Medulla oblongata (tissue), 1 donor: ENCODE measurements at regions not wholly inside any gene's neighbourhood (a gene's known extent, or its start where the extent isn't known, plus 50 kb on each side); places are given as distances from the start of the nearest gene placed in this dataset.
"Not testable (repeated sequence)": the region's sequence is repeated elsewhere in the genome, so short reads cannot be mapped to it uniquely, and the experiment has no call there.

ENCODE experiments used
- DNase-seq: peaks from one replicate; pipeline ENCODE4 v3.0.0-alpha.2; 2015; ENCODE audit errors: extremely low spot score

DNA sequence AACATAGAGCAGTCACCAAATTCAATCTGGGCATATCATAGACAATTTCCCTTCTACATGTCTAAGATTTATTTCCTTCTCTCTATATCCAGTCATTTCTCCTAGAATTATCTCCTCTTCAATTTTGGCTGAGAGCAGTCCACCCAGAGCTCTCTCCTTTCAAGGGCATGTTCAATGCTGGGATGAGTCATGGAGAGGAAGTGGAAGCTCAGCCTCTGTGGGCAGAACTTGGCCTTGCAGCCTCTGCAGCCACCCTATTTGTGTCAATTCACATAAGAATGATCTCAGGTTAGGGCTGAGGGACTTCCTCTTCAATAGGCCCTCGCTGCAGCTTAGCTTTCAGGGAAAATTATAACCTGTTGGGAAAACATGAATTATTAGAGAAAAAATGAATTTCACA lies 560.8 kb downstream of the POM121L12 start:
- no peak for DNase-seq

DNA sequence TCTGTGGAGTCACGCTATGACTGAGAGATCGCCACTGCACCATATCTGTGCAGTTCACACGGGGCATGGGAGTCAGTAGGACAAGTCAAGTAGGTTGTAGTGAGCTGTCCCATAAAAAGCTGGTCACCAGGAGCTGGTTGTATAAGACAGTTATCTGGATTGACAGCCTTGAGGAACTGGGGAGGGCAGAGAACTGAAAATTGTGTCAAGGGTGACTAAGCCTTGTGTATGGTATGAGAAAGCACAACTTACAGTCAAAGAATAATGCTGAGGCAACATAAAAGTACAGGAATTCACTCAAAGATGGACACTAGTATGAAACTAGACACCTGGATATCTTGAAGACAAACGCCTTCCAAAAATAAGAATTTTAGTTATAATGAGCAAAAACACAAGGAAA lies 564.9 kb downstream of the POM121L12 start:
- no peak for DNase-seq

DNA sequence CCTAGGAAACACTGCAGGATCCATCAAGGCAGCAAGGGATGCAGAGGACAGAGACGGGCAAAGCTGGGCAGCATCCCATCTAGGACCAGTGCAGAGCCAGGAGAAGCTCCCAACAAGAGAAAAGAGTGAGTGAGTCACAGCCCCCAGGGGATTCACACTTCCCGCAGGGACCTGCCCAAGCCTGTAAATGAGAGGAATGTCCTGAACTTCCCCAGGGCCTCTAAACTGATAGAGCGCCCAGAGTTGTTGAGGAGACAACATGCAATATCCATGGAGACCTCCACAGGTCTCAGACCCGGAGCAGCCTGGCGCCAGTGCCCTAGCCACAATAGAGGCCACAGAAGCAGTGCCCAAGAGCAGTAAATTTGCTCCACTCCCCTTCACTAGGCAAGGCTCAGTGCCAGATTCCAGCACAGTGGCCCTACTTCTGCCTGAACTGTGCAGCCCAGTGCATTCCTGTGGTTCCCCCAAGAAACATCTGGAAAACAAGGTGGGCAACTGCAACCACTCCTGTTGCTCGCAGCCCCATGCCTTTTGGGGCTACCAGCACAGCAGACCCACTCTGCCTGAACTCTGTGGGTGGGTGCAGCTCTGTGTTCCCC lies 567.5 kb downstream of the POM121L12 start:
- DNase-seq: no peak

DNA sequence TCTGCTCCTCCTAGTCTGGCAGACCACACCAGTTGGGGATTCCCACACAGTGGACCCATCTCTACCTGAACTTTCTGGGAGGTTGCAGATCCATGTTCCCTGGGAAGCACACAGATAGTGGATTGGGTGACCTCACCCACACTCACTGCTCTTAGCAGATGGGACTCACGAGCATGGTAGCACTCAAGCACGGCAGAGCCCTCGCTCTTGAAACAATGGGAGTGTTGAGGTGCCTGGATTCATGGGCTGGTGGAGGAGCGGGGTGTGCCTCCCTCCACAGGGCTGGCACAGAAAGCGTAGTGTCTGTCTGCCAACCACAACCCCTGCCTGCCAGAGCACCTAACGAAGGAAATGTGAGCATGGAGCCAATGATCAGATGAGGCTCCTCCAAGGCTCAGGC lies 568.0 kb downstream of the POM121L12 start:
- DNase-seq: no peak

DNA sequence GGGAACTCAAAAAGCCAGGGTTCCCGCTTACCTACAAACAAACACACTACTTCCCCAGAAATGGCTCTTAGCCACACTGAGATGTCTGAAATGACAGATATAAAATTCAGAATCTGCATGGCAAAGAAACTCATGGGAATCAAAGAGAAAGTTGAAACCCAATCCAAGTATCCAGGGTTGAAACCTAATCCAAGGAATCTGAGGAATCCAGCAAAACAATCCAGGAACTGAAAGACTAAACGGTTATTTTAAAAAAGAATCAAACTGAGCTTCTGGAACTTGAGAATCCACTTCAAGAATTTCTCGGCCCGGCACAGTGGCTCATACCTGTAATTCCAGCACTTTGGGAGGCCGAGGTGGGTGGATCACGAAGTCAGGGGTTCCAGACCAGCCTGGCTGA lies 568.8 kb downstream of the POM121L12 start:
- DNase-seq: no peak

DNA sequence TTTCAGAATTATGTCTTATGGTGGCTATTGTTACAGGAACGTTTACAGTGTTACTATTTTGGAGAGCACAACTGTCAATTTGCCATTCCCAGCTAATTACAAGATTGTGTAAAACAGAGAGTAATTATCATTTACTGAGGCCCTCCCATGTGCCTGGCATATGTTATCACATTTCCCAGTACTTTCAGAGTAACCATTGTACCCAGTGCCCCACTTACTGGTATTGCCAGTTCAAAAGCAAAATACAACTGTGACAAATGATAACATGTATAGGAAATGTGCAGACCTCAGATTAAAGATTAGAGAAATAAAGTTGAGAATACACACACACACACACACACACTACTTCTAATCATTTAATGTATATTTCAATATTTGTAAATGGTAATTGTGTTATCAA lies 572.5 kb downstream of the POM121L12 start:
- DNase-seq: no peak

DNA sequence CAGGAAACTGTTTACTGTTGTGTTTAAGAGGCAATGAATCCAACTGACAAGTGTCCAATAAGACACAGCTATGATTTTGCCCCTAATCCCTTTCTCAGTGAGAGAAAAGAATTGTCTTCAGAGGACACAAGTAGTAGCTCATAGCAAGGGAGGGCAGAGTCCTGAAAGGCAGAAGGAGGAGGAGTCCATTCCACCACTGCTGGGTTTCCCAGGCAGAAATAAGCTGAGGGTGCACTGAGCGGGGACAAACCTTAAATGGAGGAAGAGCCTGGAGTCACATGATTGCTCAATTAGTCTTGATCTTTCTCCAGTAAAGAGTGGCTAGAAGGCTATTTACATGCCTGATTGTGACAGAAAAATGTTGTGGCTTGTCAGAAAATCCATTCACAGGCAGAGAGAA lies 573.8 kb downstream of the POM121L12 start:
- DNase-seq: no peak

DNA sequence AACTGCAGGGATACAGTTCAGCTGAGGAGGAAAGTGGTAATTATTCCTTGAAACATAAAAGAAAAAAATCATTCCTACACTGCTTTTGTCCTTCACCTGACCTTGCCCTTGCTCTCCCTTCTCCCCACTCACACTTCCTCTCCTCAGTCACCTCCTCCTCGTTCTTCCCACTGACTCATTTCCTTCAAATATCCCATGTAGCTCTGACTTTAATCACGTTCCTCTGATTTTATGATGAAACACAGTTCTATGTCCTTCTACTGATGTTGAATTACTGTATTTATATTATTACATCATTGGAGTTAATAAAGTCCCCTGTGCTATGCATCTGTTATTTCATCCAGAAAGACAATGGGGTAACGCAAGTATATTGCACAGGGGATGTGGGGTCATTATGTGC lies 575.6 kb downstream of the POM121L12 start:
- DNase-seq: no peak

DNA sequence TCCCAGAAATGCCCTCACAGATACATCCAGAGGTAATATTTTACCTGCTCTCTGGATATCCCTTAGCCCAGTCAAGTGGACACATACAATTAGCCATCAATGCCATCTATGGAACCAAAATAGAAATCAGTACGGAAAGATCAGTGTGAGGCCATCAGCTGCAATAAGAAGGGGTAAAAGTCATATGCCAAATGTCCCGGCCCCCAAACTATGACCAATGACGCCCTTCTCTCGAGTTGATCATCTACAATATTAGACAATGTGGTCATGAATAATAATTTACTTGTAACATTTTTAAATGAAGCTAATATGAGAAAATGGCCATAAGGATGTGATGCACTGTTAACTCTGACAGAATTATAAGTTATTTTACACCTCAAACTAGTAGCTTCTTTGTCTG lies 588.9 kb downstream of the POM121L12 start:
- no peak for DNase-seq

DNA sequence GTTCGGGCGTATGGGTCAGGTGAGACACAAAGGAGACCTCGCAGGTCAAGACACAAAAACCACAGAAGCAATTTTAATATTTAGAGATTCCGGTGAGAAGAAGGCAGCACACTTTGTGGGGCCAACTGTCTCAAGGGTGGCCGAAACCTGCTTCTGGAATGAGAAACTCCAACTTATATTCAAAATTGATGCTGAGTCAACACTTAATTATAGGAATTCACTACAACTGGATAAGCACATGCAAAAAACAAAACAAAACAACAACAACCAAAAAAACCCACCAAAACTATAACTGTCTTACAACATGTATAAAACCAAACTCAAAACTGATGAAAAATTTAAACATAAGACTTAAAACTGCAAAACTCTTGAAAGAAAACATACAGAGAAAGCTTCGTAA lies 593.3 kb downstream of the POM121L12 start:
- DNase-seq: no peak

DNA sequence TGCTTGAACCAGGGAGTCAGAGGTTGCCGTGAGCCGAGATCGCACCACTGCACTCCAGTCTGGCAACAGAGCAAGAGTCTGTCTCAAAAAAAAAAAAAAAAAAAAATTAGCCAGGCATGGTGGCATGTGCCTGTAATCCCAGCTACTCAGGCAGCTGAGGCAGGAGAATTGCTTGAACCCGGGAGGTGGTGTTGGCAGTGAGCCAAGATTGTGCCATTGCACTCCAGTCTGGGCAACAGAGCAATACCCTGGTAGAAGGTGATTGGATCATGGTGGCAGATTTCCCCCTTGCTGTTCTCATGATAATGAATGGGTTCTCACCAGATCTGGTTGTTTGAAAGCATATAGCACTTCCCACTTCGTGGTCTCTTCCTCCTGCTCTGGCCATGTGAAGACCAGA lies 599.8 kb downstream of the POM121L12 start:
- DNase-seq: not testable (repeated sequence)

DNA sequence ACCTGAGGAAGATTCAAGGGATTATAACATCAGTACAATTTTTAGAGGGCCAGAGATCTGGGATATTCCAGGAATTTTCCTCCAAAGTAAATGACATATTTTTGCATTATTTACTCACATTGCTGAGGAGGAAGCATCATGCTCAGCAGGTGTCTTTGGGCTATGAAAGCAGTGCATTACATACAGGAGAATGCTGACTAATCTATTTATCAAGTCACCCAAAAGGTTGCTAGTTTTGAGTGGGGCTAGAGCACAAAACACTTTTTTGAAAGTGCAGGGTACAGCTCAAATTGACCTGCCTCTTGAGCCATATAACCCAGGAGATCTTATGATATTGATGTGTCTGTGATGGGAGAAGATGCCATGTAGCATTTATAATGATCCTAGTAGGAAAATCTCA lies 603.1 kb downstream of the POM121L12 start:
- no peak for DNase-seq

DNA sequence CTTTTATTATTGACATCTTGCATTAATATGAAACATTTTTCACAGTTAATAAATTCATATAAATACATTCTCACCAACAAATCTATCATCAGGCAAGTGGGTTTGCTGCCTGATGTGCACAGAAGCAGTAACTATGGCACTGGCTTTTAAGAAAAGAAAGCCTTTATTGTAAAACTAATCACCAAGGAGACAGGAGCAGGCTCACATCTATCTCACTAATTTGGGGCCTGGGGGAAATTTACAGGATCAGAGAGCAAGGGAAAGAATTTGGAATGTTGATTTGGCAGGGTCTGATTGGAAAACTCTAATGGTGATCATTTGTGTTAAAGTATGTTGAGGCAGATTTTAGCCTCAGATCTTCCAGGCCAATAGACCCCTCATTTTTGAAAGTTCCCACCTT lies 605.7 kb downstream of the POM121L12 start:
- DNase-seq: no peak

DNA sequence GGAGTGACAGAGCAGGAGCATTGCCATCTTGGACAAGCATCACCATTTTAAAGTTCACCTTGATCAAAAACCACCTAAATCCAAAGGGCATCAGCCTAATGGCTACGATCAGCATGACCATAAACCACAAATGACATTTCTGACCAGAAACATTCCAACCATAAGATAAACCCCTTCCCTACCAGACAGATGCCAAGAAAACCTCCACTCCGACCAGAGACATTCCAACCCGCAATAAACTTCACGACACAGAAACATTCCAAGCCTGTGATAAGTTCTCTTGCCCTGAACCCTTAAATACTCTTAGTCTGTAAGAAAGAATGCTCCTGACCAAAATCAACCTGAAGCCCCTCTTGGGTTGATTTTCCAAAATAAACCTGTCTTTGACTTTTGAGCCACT lies 606.9 kb downstream of the POM121L12 start:
- no peak for DNase-seq

DNA sequence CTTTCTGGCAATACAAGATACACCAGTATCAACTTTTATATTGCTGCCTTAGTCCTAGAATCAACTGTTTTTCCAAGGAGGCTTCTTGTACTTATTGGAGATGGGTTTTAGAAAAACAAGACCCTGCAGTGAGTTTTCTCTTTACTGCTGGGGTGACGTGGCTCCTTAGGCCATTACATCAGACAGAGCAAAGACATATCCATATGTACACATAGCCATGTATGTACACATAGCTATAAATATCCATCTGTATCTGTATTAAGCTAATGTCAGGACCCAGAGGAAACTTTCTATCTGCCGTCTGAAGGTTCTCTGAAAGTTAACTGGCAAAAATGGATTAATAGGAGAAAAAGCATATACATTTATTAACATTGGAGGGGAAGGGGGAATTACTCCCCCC lies 607.4 kb downstream of the POM121L12 start:
- no peak for DNase-seq

DNA sequence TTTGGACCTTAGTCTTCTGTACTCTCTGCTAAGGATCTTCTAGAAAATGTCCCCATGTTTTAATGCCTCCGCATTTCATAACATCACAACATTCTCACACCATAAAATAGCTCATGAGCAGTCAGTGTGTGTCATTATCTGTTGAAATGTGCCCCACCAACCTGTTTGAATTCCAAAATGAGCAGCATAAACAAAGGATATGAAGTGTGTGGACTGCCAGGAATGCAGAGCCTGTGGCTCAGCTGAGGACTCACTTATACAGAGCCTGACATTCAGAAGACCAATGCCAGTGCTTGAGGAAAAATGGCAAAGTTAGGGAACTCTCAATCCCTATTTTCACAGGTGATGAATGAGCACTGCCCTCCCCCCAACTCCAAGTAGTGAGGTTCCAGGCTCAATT lies 621.4 kb downstream of the POM121L12 start:
- DNase-seq: no peak

DNA sequence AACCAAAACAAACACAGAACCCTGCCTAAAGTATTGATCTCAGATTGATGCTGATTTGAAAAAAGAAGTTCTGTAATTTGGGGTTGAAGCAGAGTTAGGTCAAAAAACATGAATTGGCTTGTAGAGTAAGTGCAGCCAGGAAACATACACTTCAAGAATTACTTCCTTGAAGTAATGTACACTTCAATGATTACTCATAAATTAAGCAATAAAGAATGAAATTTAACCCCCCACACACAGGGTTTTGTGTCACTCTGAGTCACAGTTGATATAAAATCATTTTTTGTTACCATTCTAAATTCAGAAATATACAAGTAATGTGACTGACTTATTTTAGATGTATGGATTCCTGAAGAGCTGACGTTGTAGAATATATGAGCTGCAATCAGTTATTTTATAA lies 622.2 kb downstream of the POM121L12 start:
- DNase-seq: no peak

DNA sequence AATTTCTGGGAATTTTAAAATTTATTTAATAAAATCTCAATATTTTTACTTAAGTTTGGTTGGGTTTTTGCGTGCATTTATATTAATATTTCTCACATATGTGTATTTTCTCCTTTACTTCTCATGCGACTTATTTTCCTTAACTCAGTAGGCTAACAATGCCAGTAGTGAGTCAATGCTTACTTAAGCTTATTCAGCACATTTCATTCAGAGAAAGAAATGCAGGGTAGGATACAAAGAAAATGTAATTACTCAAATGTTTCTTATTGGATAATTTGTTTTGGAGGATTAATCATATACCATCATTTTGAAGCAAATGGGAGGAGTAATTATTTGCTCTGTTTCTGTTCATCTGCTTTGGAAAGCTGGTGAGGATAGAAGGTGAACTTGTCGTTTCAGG lies 623.5 kb downstream of the POM121L12 start:
- no peak for DNase-seq

DNA sequence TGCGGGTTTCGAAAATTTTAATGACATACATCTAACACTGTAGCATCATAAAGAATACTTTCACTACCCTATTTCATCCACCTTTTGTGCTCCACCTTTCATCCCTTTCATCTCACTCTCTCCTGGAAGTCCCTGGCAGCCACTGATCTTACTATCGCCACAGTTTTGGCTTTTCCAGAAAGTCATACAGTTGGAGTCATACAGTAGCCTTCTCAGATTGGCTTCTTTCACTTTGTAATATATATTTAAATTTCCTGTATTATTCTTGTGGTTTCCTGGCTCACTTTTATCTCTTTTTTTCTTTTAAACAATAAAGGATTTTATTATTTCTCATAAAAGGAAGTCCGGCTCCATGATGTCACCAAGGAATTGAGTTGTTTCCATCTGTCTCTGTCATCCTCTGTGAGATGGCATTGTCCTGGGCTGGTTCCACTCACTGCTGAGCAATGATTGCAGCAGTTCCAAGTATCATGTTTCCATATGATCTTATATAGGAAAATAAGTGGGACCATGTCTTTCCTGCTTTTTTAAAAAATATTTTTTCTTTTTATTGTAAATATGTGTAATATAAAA lies 626.3 kb downstream of the POM121L12 start:
- DNase-seq: no peak

DNA sequence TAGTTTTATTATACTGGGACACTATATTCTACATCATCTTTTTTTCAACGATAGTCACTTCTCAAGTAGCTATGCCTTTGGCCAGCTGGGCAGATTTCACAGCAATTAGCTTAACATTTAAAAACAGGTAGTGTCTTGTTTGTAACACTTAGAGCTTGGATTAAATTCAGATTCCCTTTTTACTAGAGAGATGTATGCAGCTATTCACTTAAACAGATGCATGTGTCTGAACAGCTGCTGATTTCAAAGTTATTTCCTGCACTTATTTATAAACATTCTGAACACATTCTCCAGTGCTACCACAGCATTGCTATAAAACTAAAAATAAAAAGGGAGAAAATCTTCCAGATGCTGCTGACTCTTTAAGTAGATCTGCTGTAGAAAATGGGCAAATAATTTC lies 637.2 kb downstream of the POM121L12 start:
- DNase-seq: no peak

DNA sequence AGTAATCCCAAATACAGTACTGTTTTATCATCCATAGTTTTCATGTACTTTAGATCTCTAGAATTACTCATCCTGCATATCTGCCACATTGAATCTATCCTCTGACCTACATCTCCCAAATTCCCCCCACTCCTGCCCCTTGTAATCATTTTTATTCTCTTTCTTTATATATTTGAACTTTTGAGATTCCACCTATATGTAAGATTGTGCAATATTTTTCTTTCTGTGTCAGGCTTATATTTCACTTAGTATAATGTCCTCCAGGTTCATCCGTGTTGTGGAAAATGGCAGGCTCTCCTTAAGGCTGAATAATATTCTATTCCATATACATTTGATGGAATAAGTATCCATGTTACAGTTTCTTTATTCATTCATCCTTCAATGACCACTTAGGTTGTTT lies 640.4 kb downstream of the POM121L12 start:
- DNase-seq: no peak

DNA sequence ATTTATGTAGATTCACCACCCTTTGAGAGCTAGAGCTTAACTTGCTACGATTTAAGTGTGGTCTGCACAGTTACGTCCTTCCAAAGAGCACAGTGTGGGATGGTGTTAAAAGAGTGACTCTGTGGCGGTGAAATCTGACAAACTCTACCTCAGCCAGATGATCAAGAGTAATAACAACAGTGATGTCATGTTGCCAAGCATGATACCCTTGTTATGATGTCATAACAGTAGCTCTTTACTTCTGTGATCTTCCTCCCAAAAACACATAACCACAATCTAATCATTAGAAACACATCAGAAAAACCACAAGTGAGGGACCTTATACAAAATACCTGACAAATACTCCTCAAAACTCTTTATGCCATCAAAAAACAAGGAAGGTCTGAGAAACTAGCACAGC lies 649.3 kb downstream of the POM121L12 start:
- no peak for DNase-seq

DNA sequence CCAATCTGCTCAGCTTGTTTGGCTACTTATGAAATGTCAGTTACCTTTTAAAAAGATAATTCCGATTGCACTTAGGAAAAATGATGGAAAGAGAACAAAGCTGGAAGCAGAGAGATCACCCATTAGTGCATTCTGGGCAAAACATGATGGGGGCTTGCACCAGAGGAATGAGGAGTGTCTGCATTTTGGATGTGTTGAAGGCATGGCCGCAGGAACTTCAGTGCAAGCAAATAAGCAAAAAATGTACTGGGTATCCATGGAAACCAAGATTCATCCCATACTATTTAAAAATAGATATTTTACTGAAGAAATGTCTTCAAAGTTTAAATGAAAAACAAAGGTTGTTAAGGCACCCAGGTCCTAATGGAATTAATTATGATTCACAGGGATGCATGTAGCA lies 655.0 kb downstream of the POM121L12 start:
- DNase-seq: no peak

DNA sequence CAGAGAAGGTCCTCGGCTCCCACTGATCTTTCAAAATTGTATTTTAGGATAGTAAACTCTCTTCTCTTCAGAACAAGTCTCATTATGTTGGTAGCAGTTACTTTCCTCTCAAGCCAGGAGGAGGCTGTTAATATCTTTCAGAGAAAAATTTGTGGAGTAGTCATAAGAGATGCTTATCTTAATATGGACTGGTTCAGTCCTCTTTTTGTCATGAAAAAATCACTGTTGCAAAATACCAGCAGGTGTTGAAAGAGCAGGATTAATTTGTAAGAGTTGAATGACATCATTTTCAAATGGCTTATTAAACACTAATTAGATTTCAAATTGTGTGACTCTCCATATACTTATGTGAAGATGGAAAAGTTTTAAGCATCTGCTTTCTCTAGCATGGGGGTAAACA lies 662.5 kb downstream of the POM121L12 start:
- DNase-seq: no peak
